ENCODE measurements at regions not wholly inside any gene's neighbourhood (a gene's known extent, or its start where the extent isn't known, plus 50 kb on each side); places are given as distances from the start of the nearest gene placed in this dataset.

- TF ChIP-seq CTCF (IDR thresholded peaks at IDR 0.05; ENCODE audit: insufficient read depth, low read depth, low read length) = no peak
- no peak for TF ChIP-seq EZH2 (IDR thresholded peaks at IDR 0.05; ENCODE audit: insufficient read depth, low read length)
Measured at GRCh38 chr2:118654945-118655344, 192.5 kb downstream of the EN1 start.
